Caco-2 (cell line): ENCODE measurements at regions not wholly inside any gene's neighbourhood (a gene's known extent, or its start where the extent isn't known, plus 50 kb on each side); places are given as distances from the start of the nearest gene placed in this dataset.

Experiments
- BruUV-seq: library from RNA; stranded (reverse); fragments of 400-500 nt; replicated peaks from 2 replicates; lab custom pipeline; 2021; lab: Mats Ljungman, UMichigan
- CTCF ChIA-PET: fragments of 300-600 bp; sonication (Branson Sonifier 250); formaldehyde crosslinking; loops from one replicate; lab custom pipeline; 2022; ENCODE audit warnings: antibody characterized with exemption; lab: Charles Lee
- POLR2A ChIA-PET: fragments of 300-600 bp; sonication (Branson Sonifier 250); formaldehyde crosslinking; loops from one replicate; lab custom pipeline; 2022; ENCODE audit warnings: antibody characterized with exemption; lab: Charles Lee
- DNase-seq, 2 experiments: peaks; one replicate each; pipeline versions ENCODE4 v3.0.0 to v3.0.0-alpha.2; 2020 to 2022
- H3K27me3 ChIP-seq: replicated peaks from 2 replicates; pipeline ENCODE4 v1.6.0; 2011; ENCODE audit warnings: low read length; ENCODE audit not compliant: control insufficient read depth, insufficient read depth
- H3K36me3 ChIP-seq: 2 replicates; pipeline ENCODE4 v1.5.1; 2011; ENCODE audit warnings: low read length; ENCODE audit not compliant: control insufficient read depth, insufficient read depth
- H3K4me1 ChIP-seq: fragments of 250-450 bp; sonication (Bioruptor Pico); 2 replicates; pipeline ENCODE4 v1.5.1; 2020; ENCODE audit warnings: mild to moderate bottlenecking
- H3K4me3 ChIP-seq: 2 replicates; pipeline ENCODE4 v1.5.1; 2011; ENCODE audit warnings: low read depth, mild to moderate bottlenecking, control low read depth, low read length
- H3K9me3 ChIP-seq: fragments of 250-450 bp; sonication (Bioruptor Pico); 2 replicates; pipeline ENCODE4 v1.5.1; 2020; ENCODE audit warnings: mild to moderate bottlenecking, moderate library complexity
- H3K27ac Mint-ChIP-seq: one replicate; pipeline ENCODE4 v1.8.0; 2022; ENCODE audit warnings: mixed read lengths; ENCODE audit not compliant: unreplicated experiment
- H3K27me3 Mint-ChIP-seq: one replicate; pipeline ENCODE4 v1.8.0; 2022; ENCODE audit warnings: mixed read lengths; ENCODE audit not compliant: insufficient read depth, unreplicated experiment
- H3K36me3 Mint-ChIP-seq: one replicate; pipeline ENCODE4 v1.8.0; 2022; ENCODE audit warnings: mild to moderate bottlenecking, mixed read lengths; ENCODE audit not compliant: insufficient read depth, unreplicated experiment
- H3K4me1 Mint-ChIP-seq: one replicate; pipeline ENCODE4 v1.8.0; 2022; ENCODE audit warnings: low read depth, mixed read lengths; ENCODE audit not compliant: unreplicated experiment
- H3K4me3 Mint-ChIP-seq: one replicate; pipeline ENCODE4 v1.8.0; 2022; ENCODE audit warnings: mild to moderate bottlenecking, moderate library complexity, mixed read lengths; ENCODE audit not compliant: unreplicated experiment
- H3K9me3 Mint-ChIP-seq: one replicate; pipeline ENCODE4 v1.8.0; 2022; ENCODE audit warnings: mixed read lengths; ENCODE audit not compliant: unreplicated experiment
- CTCF ChIP-seq, 2 experiments: fragments of 200-600 bp in 1 of 2; IDR thresholded peaks; 1 replicate in 1 of 2; 2 replicates in 1 of 2; pipeline versions ENCODE4 v1.5.1 to v1.8.0; 2011 to 2022; ENCODE audit warnings: antibody characterized with exemption in 1 of 2, control low read depth in 1 of 2, inconsistent platforms in 1 of 2, low read depth in 1 of 2, low read length in 1 of 2, mild to moderate bottlenecking in 1 of 2, moderate library complexity in 1 of 2; ENCODE audit not compliant: insufficient read depth in 1 of 2, severe bottlenecking in 1 of 2, unreplicated experiment in 1 of 2
- intact Hi-C: fragments of 100-400 bp; cut with micrococcal nuclease; formaldehyde crosslinking; loops from one replicate; pipeline ENCODE4 v1.10.0; 2022; ENCODE audit not compliant: unreplicated experiment

- H3K27me3 ChIP-seq = no peaks in the 10 kb centered on the region
Measured at GRCh38 chr1:119249283-119249682, 108.8 kb upstream of the WARS2 start.

GRCh38 chr1:119250299-119250698, 109.8 kb upstream of the WARS2 start:
- no TSS peak for BruUV-seq
- H3K4me3 ChIP-seq = no peak overlapping the region
- Mint-ChIP-seq H3K36me3 (no peaks in the 10 kb centered on the region), H3K4me3 (no peak overlapping the region), H3K9me3 (no peaks in the 10 kb centered on the region), H3K27me3 (no peaks in the 10 kb centered on the region), H3K27ac (no peak overlapping the region), H3K4me1 (no peaks in the 10 kb centered on the region)
- H3K4me1 ChIP-seq = no peaks in the 10 kb centered on the region
- POLR2A ChIA-PET = no interaction called here
- CTCF ChIA-PET = no interaction called here
- no peaks in the 10 kb centered on the region for H3K36me3 ChIP-seq
- no peak for DNase-seq
- TF ChIP-seq CTCF (IDR thresholded peaks at IDR 0.05; ENCODE audit: insufficient read depth in 1 of 2, low read depth in 1 of 2, low read length in 1 of 2, severe bottlenecking in 1 of 2, unreplicated experiment in 1 of 2) = no peak
- no peaks in the 10 kb centered on the region for H3K27me3 ChIP-seq
- intact Hi-C loops = no loop called here
- no peaks in the 10 kb centered on the region for H3K9me3 ChIP-seq

More at GRCh38 chr1:119249283-119249682, 108.8 kb upstream of the WARS2 start:
- CTCF ChIA-PET = no interaction called here
- intact Hi-C loops = no loop called here
- BruUV-seq = no TSS peak
- Histone ChIP-seq H3K36me3 (no peaks in the 10 kb centered on the region), H3K4me3 (no peak overlapping the region), H3K9me3 (no peaks in the 10 kb centered on the region), H3K4me1 (no peaks in the 10 kb centered on the region)
- no peak for TF ChIP-seq CTCF (IDR thresholded peaks at IDR 0.05; ENCODE audit: insufficient read depth in 1 of 2, low read depth in 1 of 2, low read length in 1 of 2, severe bottlenecking in 1 of 2, unreplicated experiment in 1 of 2)
- no peaks in the 10 kb centered on the region for H3K27me3 Mint-ChIP-seq
- no peaks in the 10 kb centered on the region for H3K9me3 Mint-ChIP-seq
- no peaks in the 10 kb centered on the region for H3K36me3 Mint-ChIP-seq
- H3K27ac Mint-ChIP-seq = no peak overlapping the region
- POLR2A ChIA-PET = no interaction called here
- H3K4me1 Mint-ChIP-seq = no peaks in the 10 kb centered on the region
- no peak overlapping the region for H3K4me3 Mint-ChIP-seq
- DNase-seq = no peak

- H3K27ac Mint-ChIP-seq = no peak overlapping the region
- no peaks in the 10 kb centered on the region for H3K36me3 Mint-ChIP-seq
- POLR2A ChIA-PET = no interaction called here
- Histone ChIP-seq H3K4me3 (no peak overlapping the region), H3K4me1 (no peaks in the 10 kb centered on the region), H3K9me3 (no peaks in the 10 kb centered on the region), H3K27me3 (no peaks in the 10 kb centered on the region), H3K36me3 (no peaks in the 10 kb centered on the region)
- DNase-seq = no peak
- no peaks in the 10 kb centered on the region for H3K9me3 Mint-ChIP-seq
- TF ChIP-seq CTCF (IDR thresholded peaks at IDR 0.05; ENCODE audit: insufficient read depth in 1 of 2, low read depth in 1 of 2, low read length in 1 of 2, severe bottlenecking in 1 of 2, unreplicated experiment in 1 of 2) = no peak
- intact Hi-C loops = no loop called here
- CTCF ChIA-PET = no interaction called here
- no peak overlapping the region for H3K4me3 Mint-ChIP-seq
- H3K27me3 Mint-ChIP-seq = no peaks in the 10 kb centered on the region
- no TSS peak for BruUV-seq
- H3K4me1 Mint-ChIP-seq = no peaks in the 10 kb centered on the region
Measured at GRCh38 chr1:119251751-119252150, 111.3 kb upstream of the WARS2 start.
